ENCODE measurements at regions not wholly inside any gene's neighbourhood (a gene's known extent, or its start where the extent isn't known, plus 50 kb on each side); places are given as distances from the start of the nearest gene placed in this dataset.
"Not testable (repeated sequence)": the region's sequence is repeated elsewhere in the genome, so short reads cannot be mapped to it uniquely, and the experiment has no call there.

DNA sequence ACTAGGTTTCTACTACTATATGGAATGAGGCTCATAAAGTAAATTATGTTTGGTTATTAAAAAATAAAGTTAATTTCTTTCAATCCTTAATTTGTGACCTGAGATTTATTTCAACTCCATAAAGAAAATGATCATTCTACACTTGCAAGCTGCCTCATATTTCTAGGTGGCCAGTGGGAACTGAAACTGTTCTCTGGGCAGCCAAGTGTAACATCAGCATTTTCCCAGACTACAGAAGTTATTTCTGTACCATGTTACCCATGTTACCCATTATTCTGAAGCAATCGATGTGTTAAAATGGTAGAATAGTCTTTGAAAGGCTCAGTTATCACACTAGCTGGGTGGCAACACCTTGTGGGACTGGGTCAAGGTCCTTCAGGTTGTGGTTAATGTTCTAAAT lies 139.3 kb upstream of the FBXO11 start:
- no peak for DNase-seq

DNA sequence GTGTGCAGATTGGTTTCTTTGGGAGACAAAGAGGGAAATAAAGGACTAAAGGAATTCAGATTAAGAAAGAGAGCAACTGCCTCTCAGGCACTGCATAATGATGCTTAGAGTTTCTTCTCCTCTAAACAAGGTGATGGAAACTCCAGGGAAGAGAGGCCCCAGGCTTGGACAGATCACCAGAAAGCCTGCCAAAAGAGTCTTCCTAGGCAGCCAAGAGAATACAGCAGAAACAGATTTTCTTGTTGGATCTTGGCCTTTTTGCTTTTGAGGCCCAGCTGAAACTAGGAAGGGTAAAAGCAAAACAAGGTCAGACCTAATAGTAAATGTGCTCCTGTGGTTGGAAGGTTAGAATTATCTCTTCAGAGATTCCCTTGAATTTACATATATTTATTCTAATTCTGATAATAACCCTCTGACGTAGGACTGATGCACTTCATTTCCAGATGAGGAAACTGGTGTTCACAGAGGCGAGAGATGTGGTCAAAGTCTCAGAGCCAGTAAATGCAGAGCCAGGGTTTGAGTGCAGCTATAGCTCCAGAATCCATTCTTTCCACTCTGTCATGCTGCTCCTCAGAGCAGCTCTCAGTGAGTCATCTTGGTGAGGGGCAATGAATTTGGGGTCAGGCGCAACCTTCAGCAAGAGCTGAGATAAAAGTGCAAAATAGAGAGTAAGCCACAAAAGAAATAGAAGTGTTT lies 142.3 kb upstream of the FBXO11 start:
- no peak for DNase-seq

DNA sequence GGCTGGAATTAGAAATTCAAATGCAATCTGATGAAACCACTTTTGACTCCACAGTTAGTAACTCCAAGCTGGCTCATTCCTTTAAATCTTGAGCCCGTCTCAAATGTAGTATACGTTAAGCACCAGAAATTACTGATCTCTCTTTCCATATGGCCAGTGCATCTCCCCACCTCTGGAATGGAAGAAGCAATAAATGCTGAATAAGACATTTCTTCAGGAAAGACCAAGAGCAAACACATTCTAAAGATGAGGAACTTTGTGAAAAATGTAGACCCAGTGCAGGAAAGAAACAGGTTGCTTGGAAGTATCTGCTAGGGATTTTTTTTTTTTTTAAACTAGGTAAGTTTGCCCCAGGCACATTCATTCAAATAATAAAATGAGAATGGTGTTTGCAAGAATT lies 143.1 kb upstream of the FBXO11 start:
- DNase-seq = no peak

- DNase-seq = no peak
Observed at GRCh38 chr2:48050711-48051110, 144.4 kb upstream of the FBXO11 start.

- no peak for DNase-seq
Observed at GRCh38 chr2:48059975-48060374, 153.7 kb upstream of the FBXO11 start.

DNA sequence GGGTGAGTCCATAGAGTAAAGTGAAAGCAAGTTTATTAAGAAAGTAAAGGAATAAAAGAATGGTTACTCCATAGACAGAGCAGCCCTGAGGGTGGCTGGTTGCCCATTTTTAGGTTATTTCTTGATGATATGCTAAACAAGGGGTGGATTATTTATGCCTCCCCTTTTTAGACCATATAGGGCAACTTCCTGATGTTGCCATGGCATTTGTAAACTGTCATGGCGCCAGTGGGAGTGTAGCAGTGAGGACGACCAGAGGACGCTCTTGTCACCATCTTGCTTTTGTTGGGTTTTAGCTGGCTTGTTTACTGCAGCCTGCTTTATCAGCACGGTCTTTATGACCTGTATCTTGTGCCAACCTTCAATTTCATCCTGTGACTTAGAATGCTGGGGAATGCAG lies 155.4 kb upstream of the FBXO11 start:
- DNase-seq = not testable (repeated sequence)

DNA sequence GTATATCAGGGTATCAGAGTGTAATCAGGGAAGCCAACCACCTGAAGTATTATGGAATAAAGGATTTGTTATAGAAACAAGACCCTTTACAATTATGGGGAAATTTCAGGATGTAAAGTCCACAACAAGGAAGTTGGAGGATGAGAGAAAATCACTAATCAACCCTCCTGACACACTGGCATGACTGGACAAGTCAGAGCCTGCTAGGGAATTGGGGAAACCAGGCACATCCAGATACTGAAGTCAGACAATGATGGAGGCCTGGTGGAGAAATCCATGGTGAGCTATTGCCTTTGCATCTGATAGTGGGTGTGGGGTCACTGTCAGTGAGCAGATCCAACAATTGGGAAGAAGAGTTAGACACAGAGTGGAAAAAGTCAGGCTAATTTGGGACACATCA lies 158.8 kb upstream of the FBXO11 start:
- DNase-seq = no peak

- no peak for DNase-seq
Observed at GRCh38 chr2:48066000-48066399, 159.7 kb upstream of the FBXO11 start.

DNA sequence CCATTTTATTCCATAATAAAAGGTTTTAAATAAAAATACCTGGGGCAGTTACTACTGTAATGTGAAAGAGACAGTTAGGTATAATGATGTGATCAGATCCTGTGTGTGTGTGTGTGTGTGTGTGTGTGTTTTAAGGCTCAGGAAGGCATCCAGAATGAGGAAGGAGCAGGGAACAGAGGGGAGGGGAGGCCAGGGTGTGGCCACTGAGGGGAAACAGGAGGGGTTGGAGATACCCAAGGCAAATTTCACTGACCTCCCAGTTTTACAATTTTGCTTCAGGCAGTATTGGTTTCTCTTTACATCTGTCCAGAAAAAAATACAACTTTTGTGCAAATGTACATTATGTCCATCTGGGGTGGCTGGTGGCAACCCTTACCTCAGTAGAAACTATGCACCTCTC lies 163.5 kb upstream of the FBXO11 start:
- DNase-seq = no peak

- DNase-seq = no peak
Observed at GRCh38 chr2:48070415-48070814, 164.1 kb upstream of the FBXO11 start.

- no peak for DNase-seq
Observed at GRCh38 chr2:48072583-48072982, 166.3 kb upstream of the FBXO11 start.

GRCh38 chr2:48075631-48076030 lies 169.3 kb upstream of the FBXO11 start:
- DNase-seq = no peak

DNA sequence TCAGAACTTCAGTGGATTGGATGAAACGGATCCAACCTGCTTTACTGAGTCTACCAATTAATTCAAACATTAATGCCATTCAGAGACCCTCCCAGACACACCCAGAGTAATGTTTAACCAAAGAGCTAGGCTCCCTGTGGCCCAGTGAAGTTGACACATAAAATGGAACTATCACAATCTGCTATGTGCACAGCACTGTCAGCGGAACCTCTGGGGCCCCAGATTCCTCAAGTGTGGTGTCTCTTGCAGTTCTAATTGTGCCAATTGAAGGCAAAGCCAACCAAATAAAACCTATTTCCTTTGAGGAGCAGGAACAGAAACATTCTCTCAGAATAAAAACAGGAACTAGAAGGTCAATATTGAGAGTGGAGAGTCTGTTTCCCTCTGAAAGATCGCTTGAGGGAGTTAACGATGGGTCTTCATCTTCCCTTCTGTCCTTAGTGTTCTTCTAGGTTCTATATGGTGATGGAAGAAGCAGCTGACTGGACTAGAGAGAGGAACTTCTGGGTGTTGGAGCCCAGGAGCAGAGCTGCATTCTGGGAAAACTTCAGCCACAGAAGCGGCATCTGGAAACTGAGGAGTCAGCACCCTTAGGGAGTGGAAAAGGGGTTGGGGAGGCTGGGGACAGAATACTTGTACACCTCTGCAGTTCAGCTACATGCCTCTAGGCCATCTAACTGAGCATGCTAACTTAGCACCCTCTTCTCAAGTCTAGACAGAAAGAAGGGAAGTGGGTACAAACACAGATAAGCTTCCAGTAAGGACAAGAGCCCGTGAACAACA lies 174.4 kb upstream of the FBXO11 start:
- DNase-seq = no peak

- DNase-seq = no peak
Observed at GRCh38 chr2:48081317-48081628, 175.0 kb upstream of the FBXO11 start.

DNA sequence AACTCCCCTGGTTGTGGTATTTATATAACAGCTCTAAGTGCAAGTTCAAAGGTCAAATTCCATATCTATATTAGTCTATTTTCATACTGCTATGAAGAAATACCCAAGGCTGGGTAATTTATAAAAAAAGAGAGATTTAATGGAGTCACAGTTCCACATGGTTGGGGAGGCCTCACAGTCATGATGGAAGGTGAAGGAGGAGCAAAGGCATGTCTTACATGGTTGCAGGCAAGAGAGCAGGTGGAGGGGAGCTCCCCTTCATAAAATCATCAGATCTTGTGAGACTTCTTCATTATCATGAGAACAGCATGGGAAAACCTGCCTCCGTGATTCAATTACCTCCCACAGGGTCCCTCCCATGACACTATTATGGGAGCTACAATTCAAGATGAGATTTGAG lies 179.6 kb upstream of the FBXO11 start:
- no peak for DNase-seq

DNA sequence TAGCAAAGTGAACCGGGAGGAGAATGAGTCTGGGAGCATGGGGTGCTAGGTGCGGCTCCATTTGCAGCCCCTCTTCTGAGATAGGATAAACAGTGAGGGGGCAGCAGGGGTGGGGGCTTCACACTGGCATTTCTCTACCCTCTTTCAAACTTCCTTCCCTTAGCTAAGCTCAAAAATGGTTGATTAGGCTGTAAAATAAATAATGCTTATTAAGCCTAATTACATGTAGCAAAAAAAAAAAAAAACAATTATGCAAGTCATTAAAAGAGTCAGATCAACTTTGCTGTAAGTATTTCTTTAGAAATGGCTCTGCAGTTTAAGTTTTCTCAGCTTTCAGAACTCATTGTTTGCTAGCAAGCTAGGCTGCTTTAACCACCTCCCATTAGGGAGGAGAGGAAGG lies 182.7 kb upstream of the FBXO11 start:
- no peak for DNase-seq

GRCh38 chr2:48089644-48090043 lies 183.3 kb upstream of the FBXO11 start:
- DNase-seq = no peak

- DNase-seq = no peak
Observed at GRCh38 chr2:48092846-48093803, 186.8 kb upstream of the FBXO11 start.

DNA sequence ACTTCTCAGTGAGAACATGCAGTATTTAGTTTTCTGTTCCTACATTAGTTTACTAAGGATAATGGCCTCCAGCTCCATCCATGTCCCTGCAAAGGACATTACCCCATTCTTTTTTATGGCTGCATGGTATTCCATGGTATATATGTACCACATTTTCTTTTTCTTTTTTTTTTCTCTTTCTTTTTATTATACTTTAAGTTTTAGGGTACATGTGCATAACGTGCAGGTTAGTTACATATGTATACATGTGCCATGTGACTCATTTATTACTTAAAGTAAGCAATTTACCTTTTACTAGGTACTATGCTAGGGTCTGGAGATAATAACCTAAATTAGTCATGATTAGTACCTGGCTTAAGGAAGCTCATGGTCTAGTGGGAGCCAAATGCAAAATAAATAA lies 190.5 kb upstream of the FBXO11 start:
- DNase-seq = not testable (repeated sequence)

DNA sequence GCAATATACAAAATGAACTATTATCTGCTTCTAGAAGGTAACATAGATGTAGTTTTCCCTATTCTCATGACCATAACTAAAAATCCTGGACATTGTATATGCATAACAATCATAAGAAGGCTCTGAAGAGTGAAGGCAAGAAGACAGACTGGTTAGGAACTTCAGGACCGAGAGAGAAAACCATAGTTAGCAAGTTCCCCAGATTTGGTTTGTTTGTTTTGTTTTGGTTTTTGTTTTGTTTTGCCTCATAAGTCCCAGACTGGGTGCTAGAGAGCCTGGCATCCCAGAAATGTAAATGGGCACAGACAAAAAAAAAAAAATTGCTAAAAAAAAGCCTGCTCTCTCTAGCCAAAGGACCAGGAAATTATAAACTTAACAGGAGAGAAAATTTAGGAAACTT lies 192.2 kb upstream of the FBXO11 start:
- no peak for DNase-seq

DNA sequence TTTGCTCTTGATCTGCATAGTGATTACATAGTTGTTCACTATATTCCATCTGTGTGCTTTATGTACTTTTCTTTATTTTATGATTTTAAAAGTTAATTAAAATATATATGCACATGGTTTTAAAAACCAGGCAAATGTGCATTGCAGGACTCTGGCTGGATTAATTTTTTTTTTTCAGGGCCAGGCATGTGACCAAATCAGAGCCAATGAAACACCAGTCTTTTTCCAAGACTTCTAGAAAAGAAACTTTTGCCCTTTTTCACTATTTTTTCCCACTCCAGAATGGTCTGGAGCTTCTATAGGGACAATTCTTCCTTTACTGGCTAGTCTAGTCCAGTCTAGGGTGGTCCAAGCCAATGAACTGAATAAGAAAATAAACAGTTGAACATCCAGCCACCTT lies 198.1 kb upstream of the FBXO11 start:
- no peak for DNase-seq

DNA sequence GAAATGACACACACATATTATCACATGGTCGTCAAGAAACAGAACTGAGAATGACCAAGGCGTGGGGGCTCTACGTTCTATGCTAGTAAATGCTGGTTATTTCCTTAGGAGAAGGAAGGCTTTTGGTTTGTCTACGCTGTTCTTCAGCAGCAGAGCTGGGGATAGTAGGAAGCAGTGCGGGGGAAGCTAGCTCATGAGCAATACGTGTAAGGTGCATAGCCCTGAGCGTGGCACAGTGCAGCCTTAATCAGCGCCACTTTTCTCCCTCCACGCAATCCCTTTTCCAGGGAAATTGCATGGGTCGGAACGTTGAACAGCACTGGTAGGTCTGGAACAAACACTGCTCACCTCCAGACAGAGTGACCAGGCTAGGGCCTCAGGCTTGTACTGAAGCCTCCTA lies 199.6 kb upstream of the FBXO11 start:
- no peak for DNase-seq

GRCh38 chr2:48107326-48107925 lies 201.1 kb upstream of the FBXO11 start:
- no peak for DNase-seq
